RWPE1 (cell line): ENCODE measurements at regions not wholly inside any gene's neighbourhood (a gene's known extent, or its start where the extent isn't known, plus 50 kb on each side); places are given as distances from the start of the nearest gene placed in this dataset.

Source experiments
- CTCF ChIA-PET: fragments of 350-600 bp; sonication (Branson Sonifier 250); formaldehyde crosslinking; extraction: SDS; loops from one replicate; lab custom pipeline; 2021; lab: Yijun Ruan, JAX
- POLR2A ChIA-PET: fragments of 400-600 bp; formaldehyde crosslinking; extraction: SDS; loops from one replicate; lab custom pipeline; 2020; ENCODE audit warnings: antibody characterized with exemption; ENCODE audit not compliant: low non-redundant PET; lab: Yijun Ruan, JAX
- DNase-seq: peaks from one replicate; pipeline ENCODE4 v3.0.0; 2012; ENCODE audit warnings: low spot score
- H3K27ac ChIP-seq: fragments of 450-650 bp; 2 replicates; pipeline ENCODE4 v1.5.1; 2017
- CTCF ChIP-seq: fragments of 450-650 bp; conservative IDR thresholded peaks from 2 replicates; pipeline ENCODE4 v1.5.1; 2017; ENCODE audit warnings: low read depth, mild to moderate bottlenecking

GRCh38 chr7:124515106-124515830 lies 250.3 kb downstream of the GPR37 start:
- ChIA-PET POLR2A (no interaction called here), CTCF (no interaction called here)
- DNase-seq = no peak
- no peak for TF ChIP-seq CTCF
- no peak overlapping the region for H3K27ac ChIP-seq

- DNase-seq = no peak
- no peak for TF ChIP-seq CTCF
- POLR2A ChIA-PET = no interaction called here
- H3K27ac ChIP-seq = no peak overlapping the region
- CTCF ChIA-PET = no interaction called here
Observed at GRCh38 chr7:124514471-124514870, 251.1 kb downstream of the GPR37 start.

GRCh38 chr7:124497176-124497575 lies 268.4 kb downstream of the GPR37 start:
- DNase-seq = no peak
- H3K27ac ChIP-seq = no peak overlapping the region
- no peak for TF ChIP-seq CTCF
- ChIA-PET POLR2A (no interaction called here), CTCF (no interaction called here)

- POLR2A ChIA-PET = no interaction called here
- DNase-seq = no peak
- CTCF ChIA-PET = interaction anchor here (0.6 kb wide), 1 partner anchor 422 kb away, joined by 3 read pairs; no protein-coding TSS in a partner anchor
Observed at GRCh38 chr7:124489925-124490324, 275.7 kb downstream of the GPR37 start.

GRCh38 chr7:124489082-124489819 lies 276.3 kb downstream of the GPR37 start:
- TF ChIP-seq CTCF = no peak
- no peak for DNase-seq
- ChIA-PET POLR2A (no interaction called here), CTCF (no interaction called here)
- no peak overlapping the region for H3K27ac ChIP-seq

More at GRCh38 chr7:124489925-124490324, 275.7 kb downstream of the GPR37 start:
- TF ChIP-seq CTCF = no peak
- no peak overlapping the region for H3K27ac ChIP-seq

- no peak for TF ChIP-seq CTCF
- no peak overlapping the region for H3K27ac ChIP-seq
- ChIA-PET POLR2A (no interaction called here), CTCF (no interaction called here)
- DNase-seq = no peak
Observed at GRCh38 chr7:124482229-124482628, 283.4 kb downstream of the GPR37 start.
